GM13976 (cell line): ENCODE measurements at regions not wholly inside any gene's neighbourhood (a gene's known extent, or its start where the extent isn't known, plus 50 kb on each side); places are given as distances from the start of the nearest gene placed in this dataset.
A peak's percentile ranks its signal among the peaks of the same experiment; 100 is the strongest.

Experiments
- DNase-seq: peaks from one replicate; pipeline ENCODE4 v3.0.0; 2012; ENCODE audit warnings: low spot score
- in situ Hi-C: fragments of 300-500 bp; cut with MboI; formaldehyde crosslinking; loops from one replicate; pipeline ENCODE4 v1.12.0; 2022; ENCODE audit warnings: low sequenced_read_pairs, mixed read lengths, inconsistent platforms; ENCODE audit not compliant: unreplicated experiment
- TF ChIP-seq, protein P1 (sequence below): IDR thresholded peaks from 2 replicates; pipeline ENCODE4 v1.5.1; 2012; ENCODE audit warnings: borderline replicate concordance, mild to moderate bottlenecking; ENCODE audit not compliant: insufficient read depth; ENCODE audit errors: extremely low read depth, missing control alignments, control extremely low read depth

DNA sequence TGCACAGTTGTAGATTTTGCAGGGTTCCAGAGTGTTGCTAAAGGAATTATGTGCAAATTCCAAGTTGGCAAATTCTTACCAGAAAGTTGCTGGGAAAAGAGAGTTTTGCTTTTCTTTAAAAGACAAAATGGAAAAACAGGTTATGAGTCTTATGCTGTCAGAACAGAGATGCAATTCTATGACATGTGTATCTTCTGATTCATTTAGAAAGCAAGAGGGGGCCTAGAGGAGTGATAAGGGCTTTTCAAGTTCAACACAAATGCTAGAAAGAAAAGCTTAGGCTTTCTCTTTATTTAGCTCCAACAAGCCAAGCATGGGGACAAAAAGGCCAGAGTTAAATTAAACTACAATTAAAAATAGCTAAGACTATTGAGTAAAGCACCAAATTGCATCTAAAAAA is 72.4 kb upstream of the GATB start:
- in situ Hi-C loops, result no loop called here
- peak; percentile 37 for DNase-seq
- TF ChIP-seq, protein P1, sequence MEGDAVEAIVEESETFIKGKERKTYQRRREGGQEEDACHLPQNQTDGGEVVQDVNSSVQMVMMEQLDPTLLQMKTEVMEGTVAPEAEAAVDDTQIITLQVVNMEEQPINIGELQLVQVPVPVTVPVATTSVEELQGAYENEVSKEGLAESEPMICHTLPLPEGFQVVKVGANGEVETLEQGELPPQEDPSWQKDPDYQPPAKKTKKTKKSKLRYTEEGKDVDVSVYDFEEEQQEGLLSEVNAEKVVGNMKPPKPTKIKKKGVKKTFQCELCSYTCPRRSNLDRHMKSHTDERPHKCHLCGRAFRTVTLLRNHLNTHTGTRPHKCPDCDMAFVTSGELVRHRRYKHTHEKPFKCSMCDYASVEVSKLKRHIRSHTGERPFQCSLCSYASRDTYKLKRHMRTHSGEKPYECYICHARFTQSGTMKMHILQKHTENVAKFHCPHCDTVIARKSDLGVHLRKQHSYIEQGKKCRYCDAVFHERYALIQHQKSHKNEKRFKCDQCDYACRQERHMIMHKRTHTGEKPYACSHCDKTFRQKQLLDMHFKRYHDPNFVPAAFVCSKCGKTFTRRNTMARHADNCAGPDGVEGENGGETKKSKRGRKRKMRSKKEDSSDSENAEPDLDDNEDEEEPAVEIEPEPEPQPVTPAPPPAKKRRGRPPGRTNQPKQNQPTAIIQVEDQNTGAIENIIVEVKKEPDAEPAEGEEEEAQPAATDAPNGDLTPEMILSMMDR, result no peak

DNA sequence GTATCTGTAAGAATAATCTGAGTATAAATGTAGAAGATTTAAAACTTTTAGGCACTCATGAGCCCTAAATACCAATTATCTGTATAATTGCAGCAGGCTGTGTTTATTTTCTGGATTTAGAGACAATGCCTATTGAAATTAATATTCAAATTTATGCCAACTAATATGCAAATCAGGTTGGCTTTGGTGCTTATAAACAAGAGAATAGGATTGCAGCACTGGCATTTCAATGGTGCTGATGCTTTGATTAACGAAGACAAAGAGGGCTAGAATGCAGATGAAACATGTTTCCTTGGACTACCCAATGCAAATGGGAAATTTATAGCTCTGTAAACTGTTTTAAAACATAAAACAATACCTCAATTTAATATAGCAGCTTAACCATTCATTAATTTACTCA is 70.7 kb upstream of the GATB start:
- DNase-seq, result no peak
- in situ Hi-C loops, result no loop called here
- TF ChIP-seq, protein P1, result no peak

DNA sequence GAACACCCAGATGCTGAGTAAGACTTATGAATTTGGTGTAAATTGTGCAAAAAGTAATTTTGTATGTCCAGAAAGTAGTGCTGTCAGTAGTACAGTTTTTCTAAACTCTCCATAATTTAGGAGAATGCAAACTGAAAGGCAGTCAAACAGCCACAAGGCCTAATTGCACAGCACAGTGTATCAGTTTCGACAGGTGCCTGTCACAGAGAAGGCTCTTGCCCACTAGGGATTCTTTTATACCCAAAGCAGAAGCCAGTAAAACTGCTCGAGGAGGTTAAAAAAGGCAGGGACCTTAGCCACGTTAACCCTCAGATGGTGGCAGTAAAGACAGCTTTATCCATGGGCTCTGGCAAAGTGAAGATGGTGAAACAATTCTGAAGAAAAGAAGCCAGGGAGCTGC is 69.4 kb upstream of the GATB start:
- no peak for DNase-seq
- in situ Hi-C loops, result no loop called here
- TF ChIP-seq, protein P1, result no peak

DNA sequence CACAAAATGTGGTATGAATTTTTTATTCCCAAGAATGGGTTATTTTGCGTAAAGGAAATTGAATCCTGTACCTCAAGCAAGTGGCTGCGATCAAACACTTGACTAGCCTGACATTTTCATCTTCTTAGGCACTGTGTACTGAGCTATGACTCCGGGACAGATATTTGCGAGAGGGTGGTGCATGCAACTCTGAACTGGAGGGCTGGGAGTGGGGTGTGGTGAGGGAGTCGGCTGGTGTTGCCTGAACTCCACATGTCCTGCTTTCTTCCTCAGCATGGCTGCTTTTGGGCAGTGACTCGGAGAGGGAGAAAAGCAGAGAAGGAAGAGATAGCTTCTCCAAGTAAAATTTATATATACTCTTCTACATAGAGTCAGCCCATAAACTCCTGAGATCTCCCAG is 68.5 kb upstream of the GATB start:
- no peak for DNase-seq
- TF ChIP-seq, protein P1, result no peak
- in situ Hi-C loops, result no loop called here

DNA sequence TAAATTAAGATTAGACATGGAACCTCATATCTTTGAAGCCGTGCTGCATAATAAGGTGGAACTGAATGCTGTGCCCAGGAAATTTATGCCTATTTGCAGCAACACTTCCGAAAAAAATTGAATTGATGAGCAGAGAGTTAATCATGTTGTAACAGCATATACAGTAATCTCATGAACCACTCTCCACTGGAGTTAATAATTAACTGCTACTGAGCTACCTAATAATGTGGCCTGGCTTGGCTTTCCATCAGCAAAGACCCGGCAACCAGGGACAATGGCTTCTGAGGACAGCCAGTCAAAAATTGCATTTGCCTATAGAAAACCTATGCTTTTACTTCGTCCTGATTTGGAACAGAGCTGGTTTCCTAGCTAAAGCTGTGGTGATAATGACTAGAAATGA is 63.8 kb upstream of the GATB start:
- TF ChIP-seq, protein P1, result no peak
- DNase-seq, result no peak
- in situ Hi-C loops, result no loop called here

DNA sequence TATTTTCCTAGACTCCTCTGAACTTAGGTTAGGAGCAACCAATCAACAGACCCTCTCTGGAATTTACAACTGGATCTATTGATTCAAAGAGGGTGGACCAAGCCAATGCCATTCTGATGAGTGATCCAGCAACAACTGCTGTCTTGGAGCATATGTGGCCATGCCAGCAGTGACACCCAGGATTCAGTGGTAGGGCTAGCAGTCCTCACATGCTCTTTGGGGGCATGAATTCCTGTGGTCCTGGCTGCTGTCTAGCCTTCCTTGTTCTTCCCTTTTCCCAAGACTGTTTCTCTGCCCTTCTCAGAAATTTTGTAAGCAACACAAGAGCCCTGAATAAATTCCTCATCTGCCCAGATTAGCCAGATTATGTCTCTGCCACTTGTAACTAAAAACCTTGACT is 61.5 kb upstream of the GATB start:
- TF ChIP-seq, protein P1, result no peak
- no peak for DNase-seq
- in situ Hi-C loops, result no loop called here

DNA sequence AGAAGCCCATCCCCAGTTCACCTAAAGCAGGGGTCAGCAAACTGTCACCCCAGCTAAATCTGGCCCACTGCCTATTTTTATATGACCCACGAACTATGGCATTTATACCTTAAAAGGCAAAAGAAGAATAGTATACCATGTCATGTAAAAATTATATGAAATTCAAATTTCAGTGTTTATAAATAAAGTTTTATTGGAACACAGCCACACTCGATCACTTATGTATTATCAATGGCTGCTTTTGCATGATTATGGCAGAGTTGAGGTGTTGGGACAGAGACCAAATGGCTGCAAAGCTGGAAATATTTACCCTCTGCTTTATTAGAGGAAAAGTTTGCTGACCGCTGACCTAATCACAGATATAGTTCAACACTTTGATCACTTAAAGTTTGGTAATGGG is 59.2 kb upstream of the GATB start:
- no peak for DNase-seq
- in situ Hi-C loops, result no loop called here
- TF ChIP-seq, protein P1, result no peak
